Lower leg skin (tissue), 4 donors: ENCODE measurements at regions not wholly inside any gene's neighbourhood (a gene's known extent, or its start where the extent isn't known, plus 50 kb on each side); places are given as distances from the start of the nearest gene placed in this dataset.

Source experiments
- DNase-seq, 2 donors: peaks; one replicate each; pipeline ENCODE4 v3.0.0-alpha.2; 2019; ENCODE audit warnings: low spot score in 2 of 2
- H3K4me3 ChIP-seq: fragments of 200-600 bp; sonication (generic); 2 replicates; pipeline ENCODE4 v1.5.1; 2017; ENCODE audit warnings: mild to moderate bottlenecking, low read depth; ENCODE audit not compliant: poor library complexity, severe bottlenecking
- POLR2A ChIP-seq, 2 donors: fragments of 450-650 bp; IDR thresholded peaks; one replicate each; pipeline ENCODE4 v1.6.1; 2016 to 2017; ENCODE audit warnings: antibody characterized with exemption in 2 of 2, mild to moderate bottlenecking in 1 of 2, moderate library complexity in 1 of 2
- WGBS, 2 donors: methylation state at CpG; one replicate each; pipeline ENCODE4 v1.1.5; 2018; 5-methylcytosine and 5-hydroxymethylcytosine counted together
- intact Hi-C: fragments of 100-400 bp; cut with DNase I; formaldehyde crosslinking; loops from one replicate; pipeline ENCODE4 v1.15.0; 2023; ENCODE audit warnings: low total_unique reads
- TF ChIP-seq, protein P1 (sequence below), 3 donors: fragments of 450-650 bp; IDR thresholded peaks; one replicate each; pipeline ENCODE4 v1.5.1; 2016; ENCODE audit warnings: antibody characterized with exemption in 3 of 3, mild to moderate bottlenecking in 3 of 3, moderate library complexity in 2 of 3

DNA sequence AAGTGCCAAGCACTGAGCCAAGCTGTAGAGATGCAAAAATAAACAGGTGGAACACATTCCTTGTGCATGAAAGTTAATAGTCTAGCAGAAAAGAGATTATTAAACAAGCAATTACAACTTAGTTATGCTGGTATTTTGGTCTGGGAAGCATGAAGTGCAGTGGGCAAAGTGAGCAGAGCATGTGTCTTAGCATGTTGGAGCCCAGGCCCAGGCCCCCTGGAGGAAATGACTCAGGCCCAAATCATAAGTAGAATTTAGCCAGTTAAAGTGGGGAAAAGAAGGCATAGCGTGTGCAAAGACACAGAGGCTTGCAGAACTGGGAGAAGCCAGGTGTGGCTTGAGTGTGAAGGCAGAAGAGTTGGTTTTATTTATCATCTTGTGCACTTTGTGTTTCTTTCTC lies 163.8 kb upstream of the ATP11B start:
- no peak for TF ChIP-seq POLR2A (IDR thresholded peaks at IDR 0.05)
- TF ChIP-seq, protein P1, sequence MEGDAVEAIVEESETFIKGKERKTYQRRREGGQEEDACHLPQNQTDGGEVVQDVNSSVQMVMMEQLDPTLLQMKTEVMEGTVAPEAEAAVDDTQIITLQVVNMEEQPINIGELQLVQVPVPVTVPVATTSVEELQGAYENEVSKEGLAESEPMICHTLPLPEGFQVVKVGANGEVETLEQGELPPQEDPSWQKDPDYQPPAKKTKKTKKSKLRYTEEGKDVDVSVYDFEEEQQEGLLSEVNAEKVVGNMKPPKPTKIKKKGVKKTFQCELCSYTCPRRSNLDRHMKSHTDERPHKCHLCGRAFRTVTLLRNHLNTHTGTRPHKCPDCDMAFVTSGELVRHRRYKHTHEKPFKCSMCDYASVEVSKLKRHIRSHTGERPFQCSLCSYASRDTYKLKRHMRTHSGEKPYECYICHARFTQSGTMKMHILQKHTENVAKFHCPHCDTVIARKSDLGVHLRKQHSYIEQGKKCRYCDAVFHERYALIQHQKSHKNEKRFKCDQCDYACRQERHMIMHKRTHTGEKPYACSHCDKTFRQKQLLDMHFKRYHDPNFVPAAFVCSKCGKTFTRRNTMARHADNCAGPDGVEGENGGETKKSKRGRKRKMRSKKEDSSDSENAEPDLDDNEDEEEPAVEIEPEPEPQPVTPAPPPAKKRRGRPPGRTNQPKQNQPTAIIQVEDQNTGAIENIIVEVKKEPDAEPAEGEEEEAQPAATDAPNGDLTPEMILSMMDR (IDR thresholded peaks at IDR 0.05): no peak
- DNase-seq: no peak
- intact Hi-C loops: no loop called here
- 30 to 65% methylated on average over 1 of the region's 1 CpG for WGBS, 2 donors
- H3K4me3 ChIP-seq: no peak overlapping the region

DNA sequence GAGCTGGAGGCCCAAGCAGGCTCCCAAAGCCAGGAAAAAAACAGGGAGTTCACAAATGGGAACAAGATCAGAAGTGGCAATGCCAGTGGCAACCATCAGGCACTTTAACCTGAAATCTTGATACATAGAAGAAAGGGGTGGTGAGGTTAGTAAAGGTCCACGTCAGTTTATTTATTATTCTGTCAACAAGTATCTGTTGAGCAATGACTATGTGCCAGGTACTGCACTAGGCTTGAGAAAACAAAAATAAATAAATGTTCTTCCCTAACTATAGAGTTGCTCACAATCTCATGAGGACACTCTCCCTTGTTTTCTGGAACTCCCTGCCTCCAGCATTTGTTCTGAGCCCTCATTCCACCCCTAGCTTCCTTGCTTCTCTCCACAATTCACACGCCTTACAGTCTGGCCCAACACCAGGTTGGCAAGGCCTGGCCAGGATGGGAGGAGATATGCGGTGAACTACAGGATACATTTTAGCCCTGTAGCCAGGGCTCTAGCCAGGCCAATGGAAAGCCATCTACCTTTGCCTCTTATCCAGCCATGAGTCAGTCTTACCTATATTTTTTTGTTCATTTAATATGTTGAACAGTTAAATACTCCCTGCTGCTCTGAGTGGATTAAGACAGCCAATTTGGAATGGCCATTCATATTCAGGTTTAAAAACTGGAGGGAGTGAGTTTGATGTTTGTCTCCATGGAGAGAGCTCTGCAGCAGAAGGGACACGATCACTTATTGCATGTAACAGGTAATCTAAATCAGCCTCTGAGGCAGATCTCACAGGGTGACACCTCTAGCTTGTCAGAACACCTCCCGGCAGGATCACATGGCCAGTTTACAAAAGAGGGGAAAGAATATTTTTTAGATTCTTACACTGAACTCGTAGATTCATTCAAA lies 161.9 kb upstream of the ATP11B start:
- TF ChIP-seq, protein P1 (IDR thresholded peaks at IDR 0.05): no peak
- TF ChIP-seq POLR2A (IDR thresholded peaks at IDR 0.05): no peak
- intact Hi-C loops: no loop called here
- H3K4me3 ChIP-seq: no peak overlapping the region
- 46 to 49% methylated on average over 6 of the region's 6 CpGs for WGBS, 2 donors
- DNase-seq: no peak

DNA sequence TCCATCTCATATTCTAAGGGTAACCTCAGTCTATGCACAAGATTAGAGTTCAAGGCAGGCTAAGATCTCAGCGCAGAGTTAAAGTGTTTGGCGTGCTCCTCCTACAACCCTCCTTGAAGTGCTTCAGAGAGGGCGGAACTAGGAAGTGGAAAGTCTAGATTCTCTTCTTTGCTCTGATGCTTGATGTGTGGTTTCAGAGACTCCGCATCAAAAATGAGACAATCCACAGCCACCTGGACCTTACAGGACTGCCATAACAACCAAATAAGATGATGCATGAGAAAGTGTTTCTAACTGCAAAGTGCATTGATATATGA lies 161.3 kb upstream of the ATP11B start:
- intact Hi-C loops: no loop called here
- TF ChIP-seq, protein P1 (IDR thresholded peaks at IDR 0.05): no peak
- no peak for TF ChIP-seq POLR2A (IDR thresholded peaks at IDR 0.05)
- H3K4me3 ChIP-seq: no peak overlapping the region
- WGBS, 2 donors: 46 to 64% methylated on average over 4 of the region's 4 CpGs
- DNase-seq: no peak

DNA sequence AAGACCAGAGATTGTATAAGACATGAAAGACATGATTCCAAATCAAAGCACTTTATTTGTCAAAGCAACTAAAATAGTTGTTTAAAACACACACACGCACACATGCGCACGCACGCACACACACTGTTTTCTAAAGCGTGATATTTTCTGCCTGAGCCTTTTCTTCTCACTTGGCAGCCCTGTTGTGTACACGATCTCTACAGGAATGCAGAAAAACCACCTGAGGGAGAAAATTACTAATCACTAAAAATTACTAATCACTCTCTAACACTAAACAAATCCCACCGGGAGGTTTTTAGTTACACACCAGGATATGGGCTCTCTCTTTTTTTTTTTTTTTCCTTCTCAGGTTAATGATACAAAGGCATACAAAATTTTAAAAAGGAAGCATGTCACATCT lies 160.1 kb upstream of the ATP11B start:
- DNase-seq: no peak
- no peak for TF ChIP-seq POLR2A (IDR thresholded peaks at IDR 0.05)
- TF ChIP-seq, protein P1 (IDR thresholded peaks at IDR 0.05): no peak
- WGBS, 2 donors: 63 to 73% methylated on average over 7 of the region's 7 CpGs

DNA sequence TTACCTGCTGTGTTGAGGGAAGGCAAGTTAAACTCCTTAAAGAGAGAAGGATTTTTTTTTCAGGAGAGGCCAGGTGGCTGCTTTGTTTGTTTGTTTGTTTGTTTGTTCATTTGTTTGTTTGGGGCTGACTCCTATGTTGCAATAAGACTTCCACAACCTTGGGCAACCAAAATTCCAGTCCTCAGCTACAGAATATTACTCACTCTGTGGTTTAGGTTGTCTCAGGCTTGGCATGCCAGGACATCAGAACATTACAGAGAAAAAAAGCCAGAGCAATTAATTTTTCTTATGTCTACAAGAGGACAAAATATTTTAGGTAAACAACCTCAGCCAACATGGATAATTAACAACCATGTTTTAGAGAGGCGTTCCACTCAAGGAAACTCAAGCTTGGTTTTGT lies 156.7 kb upstream of the ATP11B start:
- WGBS, 2 donors: 59 to 75% methylated on average over 1 of the region's 1 CpG
- no peak for TF ChIP-seq POLR2A (IDR thresholded peaks at IDR 0.05)
- TF ChIP-seq, protein P1 (IDR thresholded peaks at IDR 0.05): no peak
- intact Hi-C loops: no loop called here
- H3K4me3 ChIP-seq: no peak overlapping the region
- DNase-seq: no peak

More for the DNA sequence above, 160.1 kb upstream of the ATP11B start:
- intact Hi-C loops: no loop called here
- H3K4me3 ChIP-seq: no peak overlapping the region
